GM19452 (cell line): ENCODE measurements at regions not wholly inside any gene's neighbourhood (a gene's known extent, or its start where the extent isn't known, plus 50 kb on each side); places are given as distances from the start of the nearest gene placed in this dataset.
A peak's percentile ranks its signal among the peaks of the same experiment; 100 is the strongest.
"Not testable (repeated sequence)": the region's sequence is repeated elsewhere in the genome, so short reads cannot be mapped to it uniquely, and the experiment has no call there.

ENCODE experiments used
- ATAC-seq: cut with Tn5 transposase; IDR thresholded peaks from one replicate; pipeline ENCODE4 v1.9.1; 2021; ENCODE audit not compliant: unreplicated experiment

- ATAC-seq, result peak; percentile 52
Measured at GRCh38 chr10:21368022-21368582, 157.4 kb downstream of the SKIDA1 start.

GRCh38 chr10:21366108-21366507, 159.4 kb downstream of the SKIDA1 start:
- ATAC-seq, result not testable (repeated sequence)

- ATAC-seq, result no peak
Measured at GRCh38 chr10:21364196-21365114, 161.0 kb downstream of the SKIDA1 start.

- no peak for ATAC-seq
Measured at GRCh38 chr10:21363731-21364104, 161.8 kb downstream of the SKIDA1 start.

- no peak for ATAC-seq
Measured at GRCh38 chr10:21363092-21363730, 162.3 kb downstream of the SKIDA1 start.

GRCh38 chr10:21359202-21359601, 166.3 kb downstream of the SKIDA1 start:
- ATAC-seq, result no peak

GRCh38 chr10:21355591-21356011, 169.9 kb downstream of the SKIDA1 start:
- no peak for ATAC-seq

- ATAC-seq, result peak; percentile 90
Measured at GRCh38 chr10:21352886-21353285, 172.6 kb downstream of the SKIDA1 start.

GRCh38 chr10:21351594-21351993, 173.9 kb downstream of the SKIDA1 start:
- not testable (repeated sequence) for ATAC-seq

GRCh38 chr10:21349912-21350286, 175.6 kb downstream of the SKIDA1 start:
- ATAC-seq, result no peak

GRCh38 chr10:21347785-21348170, 177.7 kb downstream of the SKIDA1 start:
- no peak for ATAC-seq

GRCh38 chr10:21347043-21347784, 178.3 kb downstream of the SKIDA1 start:
- ATAC-seq, result no peak

GRCh38 chr10:21343087-21343486, 182.4 kb downstream of the SKIDA1 start:
- no peak for ATAC-seq

- not testable (repeated sequence) for ATAC-seq
Measured at GRCh38 chr10:21342499-21342898, 183.0 kb downstream of the SKIDA1 start.

GRCh38 chr10:21340331-21340730, 185.2 kb downstream of the SKIDA1 start:
- no peak for ATAC-seq

- no peak for ATAC-seq
Measured at GRCh38 chr10:21337171-21337792, 188.2 kb downstream of the SKIDA1 start.

- ATAC-seq, result no peak
Measured at GRCh38 chr10:21336476-21337170, 188.9 kb downstream of the SKIDA1 start.

- no peak for ATAC-seq
Measured at GRCh38 chr10:21334891-21335696, 190.4 kb downstream of the SKIDA1 start.

GRCh38 chr10:21330628-21331020, 194.9 kb downstream of the SKIDA1 start:
- ATAC-seq, result no peak
